Sciatic nerve (tissue), 2 donors: ENCODE measurements at regions not wholly inside any gene's neighbourhood (a gene's known extent, or its start where the extent isn't known, plus 50 kb on each side); places are given as distances from the start of the nearest gene placed in this dataset.
"Not testable (repeated sequence)": the region's sequence is repeated elsewhere in the genome, so short reads cannot be mapped to it uniquely, and the experiment has no call there.

Experiments used
- ATAC-seq: fragments of 200-7000 bp; cut with Tn5 transposase; one replicate; pipeline ENCODE4 v1.9.1; 2020; ENCODE audit warnings: mild to moderate bottlenecking, moderate library complexity
- DNase-seq: peaks from one replicate; pipeline ENCODE4 v3.0.0-alpha.2; 2020; ENCODE audit warnings: low spot score
- intact Hi-C: fragments of 100-400 bp; cut with DNase I; formaldehyde crosslinking; loops from one replicate; pipeline ENCODE4 v1.14.2; 2022
- donor health status: DM: no; HTN: no; CAD: no.
- donor health status: DM: no; HTN: no; CAD: no.

GRCh38 chr16:26801628-26802027, 265.1 kb upstream of the C16orf82 start:
- intact Hi-C loops, result no loop called here
- ATAC-seq (no peak), DNase-seq (no peak)

DNA sequence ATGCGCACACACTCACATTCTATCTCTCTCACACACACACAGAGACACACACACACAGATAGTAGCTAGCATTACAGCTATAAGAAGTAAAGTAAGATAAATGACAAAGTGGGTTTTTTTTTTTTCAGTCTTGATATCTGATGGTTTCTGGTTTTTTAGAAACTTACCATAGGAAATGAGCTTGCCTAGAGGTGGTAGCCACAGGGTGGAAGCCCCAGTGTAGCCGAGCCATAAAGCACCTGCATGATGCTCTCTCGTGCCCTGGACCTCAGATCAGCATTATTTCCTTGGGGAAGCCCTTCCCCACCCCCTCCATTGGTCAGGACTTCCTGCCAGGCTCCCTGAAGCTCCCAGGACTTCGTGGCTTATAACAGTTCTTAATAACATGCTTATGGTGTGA, 264.3 kb upstream of the C16orf82 start:
- intact Hi-C loops, result no loop called here
- no peak for ATAC-seq
- no peak for DNase-seq

DNA sequence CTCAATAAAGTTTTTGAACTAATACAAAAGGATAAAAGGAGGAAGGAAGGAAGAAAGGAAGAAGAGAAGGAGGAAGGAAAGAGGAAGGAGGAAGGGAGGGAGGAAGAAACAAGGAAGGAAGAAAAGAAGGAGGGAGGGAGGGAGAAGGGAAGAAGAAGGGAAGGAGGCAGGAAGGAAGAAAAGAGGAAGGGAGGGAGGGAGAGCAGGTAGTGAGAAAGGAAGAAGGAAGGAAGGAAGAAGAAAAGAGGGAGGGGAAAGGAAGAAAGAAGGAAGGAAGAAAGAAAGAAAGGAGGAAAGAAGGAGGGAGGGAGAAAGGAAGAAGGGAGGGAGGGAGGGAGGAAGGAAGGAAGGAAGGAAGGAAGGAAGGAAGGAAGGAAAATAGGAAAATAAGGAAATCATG, 263.8 kb upstream of the C16orf82 start:
- ATAC-seq, result no peak
- intact Hi-C loops, result no loop called here
- DNase-seq, result no peak

DNA sequence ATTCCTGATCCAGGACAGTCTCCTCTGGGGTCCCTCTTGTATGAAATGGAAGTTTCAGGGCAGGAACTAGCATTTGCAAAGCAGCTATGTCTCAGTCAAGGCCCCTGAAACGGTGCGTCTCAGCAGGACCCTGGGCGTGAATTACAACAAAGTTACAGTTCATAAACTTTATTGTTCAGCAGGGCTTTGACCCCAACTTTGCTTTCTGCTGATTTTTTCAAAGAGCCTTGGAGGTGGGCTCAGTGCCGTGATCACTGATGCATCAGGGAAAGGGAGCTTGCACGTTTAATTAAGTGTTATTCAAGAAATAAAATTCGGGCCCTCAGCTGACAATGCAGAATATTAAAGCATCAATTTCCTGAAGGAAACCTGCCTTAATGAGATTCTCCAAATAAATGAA, 260.1 kb upstream of the C16orf82 start:
- no peak for ATAC-seq
- intact Hi-C loops, result no loop called here
- DNase-seq, result no peak

GRCh38 chr16:26809461-26809860, 257.3 kb upstream of the C16orf82 start:
- ATAC-seq (no peak), DNase-seq (no peak)
- intact Hi-C loops, result no loop called here

DNA sequence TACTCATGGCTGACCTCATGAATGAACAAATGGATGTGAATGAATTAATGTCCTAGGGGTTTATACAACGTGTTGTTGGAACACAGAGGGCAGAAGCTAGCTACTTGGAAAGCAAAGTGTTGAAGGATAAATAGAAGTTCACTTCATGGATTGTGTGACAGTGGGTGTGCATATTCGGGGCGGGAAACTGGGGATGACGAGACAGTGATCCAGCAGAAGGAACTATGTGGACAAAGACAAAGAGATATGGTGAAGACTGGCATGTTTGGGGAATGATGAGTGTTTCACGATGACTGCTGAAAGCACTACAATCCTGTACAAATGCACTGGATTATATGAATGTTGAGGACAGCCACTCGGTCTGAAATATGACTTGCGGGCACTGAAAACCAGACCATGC, 250.5 kb upstream of the C16orf82 start:
- DNase-seq (no peak), ATAC-seq (no peak)
- intact Hi-C loops, result no loop called here

GRCh38 chr16:26816885-26817571, 249.7 kb upstream of the C16orf82 start:
- DNase-seq (no peak), ATAC-seq (no peak)
- intact Hi-C loops, result no loop called here

DNA sequence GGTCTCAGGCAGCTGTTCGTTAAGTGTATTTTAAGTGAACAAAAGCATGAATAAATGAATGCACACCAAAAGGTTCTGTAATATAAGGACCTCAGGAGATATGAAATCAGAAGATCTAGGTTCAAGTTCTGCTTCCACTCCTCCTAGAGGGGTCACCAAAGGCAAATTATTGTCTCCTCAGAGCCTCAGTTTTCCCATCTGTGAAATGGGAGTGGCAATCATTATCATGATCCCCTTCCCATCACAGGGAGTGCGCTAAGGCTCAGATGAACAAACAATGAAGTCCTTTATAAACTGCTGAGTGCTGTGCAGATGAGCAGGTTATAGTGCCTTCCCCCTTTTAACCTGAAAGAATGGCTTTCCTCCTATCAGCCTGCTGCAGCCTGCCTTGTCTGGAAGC, 248.3 kb upstream of the C16orf82 start:
- DNase-seq (no peak), ATAC-seq (no peak)
- intact Hi-C loops, result no loop called here

GRCh38 chr16:26824469-26824868, 242.3 kb upstream of the C16orf82 start:
- DNase-seq (no peak), ATAC-seq (no peak)
- intact Hi-C loops, result no loop called here

DNA sequence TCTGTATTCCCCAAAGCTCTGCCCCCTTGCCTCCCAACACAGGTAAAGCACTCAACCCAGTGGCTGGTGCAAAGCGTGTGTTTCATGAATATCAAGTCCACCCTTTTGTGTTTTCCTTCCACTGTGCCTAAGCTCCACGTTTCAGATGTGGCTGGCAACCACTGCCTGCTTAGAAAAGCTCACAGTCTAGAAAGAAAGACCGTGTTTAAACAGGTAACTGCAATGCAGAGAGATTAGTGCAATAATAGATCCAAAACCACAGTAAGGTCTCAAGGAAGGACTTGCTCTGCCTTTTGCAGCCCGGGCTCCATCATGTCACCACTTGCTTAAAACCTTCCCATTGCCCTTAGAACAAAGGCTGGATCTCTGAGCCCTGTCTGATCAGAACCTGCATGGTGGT, 240.2 kb upstream of the C16orf82 start:
- intact Hi-C loops, result no loop called here
- DNase-seq (no peak), ATAC-seq (no peak)

DNA sequence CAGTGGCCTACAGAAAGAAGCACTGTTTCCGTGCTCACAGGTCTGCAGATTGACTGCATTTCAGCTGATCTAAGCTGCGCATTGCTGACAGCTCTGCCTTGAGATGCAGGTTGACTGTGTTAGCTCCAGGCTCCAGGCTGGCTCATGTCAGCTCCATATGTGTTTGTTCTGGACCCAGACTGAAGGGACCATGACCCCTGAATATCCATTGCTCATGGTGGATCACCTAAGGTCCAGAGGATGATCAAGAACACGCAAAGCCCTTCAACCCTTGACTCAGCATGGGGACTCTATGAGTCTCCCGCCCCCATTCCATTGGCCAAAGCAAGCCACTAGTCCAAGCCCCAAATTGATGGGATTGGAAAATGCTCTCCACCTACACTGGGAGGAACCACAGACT, 239.3 kb upstream of the C16orf82 start:
- intact Hi-C loops, result no loop called here
- ATAC-seq (no peak), DNase-seq (no peak)

GRCh38 chr16:26830428-26831127, 236.1 kb upstream of the C16orf82 start:
- ATAC-seq, result peak; percentile 82
- DNase-seq, result no peak
- intact Hi-C loops, result no loop called here

DNA sequence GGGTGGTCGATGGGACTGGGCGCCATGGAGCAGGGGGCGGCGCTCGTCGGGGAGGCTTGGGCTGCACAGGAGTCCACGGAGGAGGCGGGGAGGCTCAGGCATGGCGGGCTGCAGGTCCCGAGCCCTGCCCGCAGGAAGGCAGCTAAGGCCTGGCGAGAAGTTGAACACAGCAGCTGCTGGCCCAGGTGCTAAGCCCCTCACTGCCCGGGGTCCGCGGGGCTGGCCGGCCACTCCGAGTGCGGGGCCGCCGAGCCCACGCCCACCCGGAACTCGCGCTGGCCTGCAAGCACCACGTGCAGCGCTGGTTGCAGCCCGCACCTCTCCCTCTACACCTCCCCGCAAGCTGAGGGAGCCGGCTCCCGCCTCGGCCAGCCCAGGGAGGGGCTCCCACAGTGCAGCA, 230.6 kb upstream of the C16orf82 start:
- DNase-seq, intact Hi-C loops, ATAC-seq: not testable (repeated sequence)

DNA sequence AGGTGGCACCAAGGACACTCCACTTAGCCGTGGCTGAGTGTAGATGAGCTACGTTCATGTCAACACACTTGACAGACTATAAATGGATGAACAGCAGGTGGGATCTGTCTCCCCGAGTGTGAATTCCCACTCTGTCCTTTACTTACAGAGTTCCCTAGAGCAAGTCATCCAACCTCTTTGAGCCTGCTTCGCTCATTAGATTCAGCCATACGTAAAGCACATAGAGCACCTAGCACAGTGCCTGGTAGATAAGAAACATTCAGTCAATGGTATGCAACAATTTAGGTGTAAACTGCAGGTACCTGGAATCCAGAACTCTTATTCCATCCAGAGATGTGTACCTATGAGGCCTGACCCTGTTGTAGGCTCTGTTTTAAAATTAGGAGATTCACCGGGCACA, 227.8 kb upstream of the C16orf82 start:
- intact Hi-C loops, result no loop called here
- DNase-seq (no peak), ATAC-seq (no peak)

DNA sequence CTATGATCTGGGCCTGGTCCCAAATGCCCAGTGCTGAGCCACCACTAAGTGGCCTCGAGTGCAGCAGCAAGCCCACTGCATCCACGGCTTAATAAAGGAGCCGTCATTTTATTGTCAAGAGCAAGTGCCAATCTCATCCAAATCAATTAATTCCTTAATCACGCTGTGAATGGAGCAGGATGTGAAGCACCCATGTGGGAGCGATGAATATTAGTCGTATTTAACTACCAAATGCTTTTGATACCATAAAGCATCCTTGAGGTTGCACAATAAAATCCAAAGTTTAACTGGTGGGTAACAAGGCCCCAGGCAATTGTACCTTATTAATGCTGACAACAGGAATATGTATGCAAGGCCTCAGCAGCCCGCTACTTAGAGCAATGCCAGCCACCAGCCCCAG, 226.0 kb upstream of the C16orf82 start:
- ATAC-seq, result no peak
- intact Hi-C loops, result no loop called here
- DNase-seq, result no peak

GRCh38 chr16:26856271-26856670, 210.5 kb upstream of the C16orf82 start:
- intact Hi-C loops, result no loop called here
- no peak for ATAC-seq

GRCh38 chr16:26856791-26857190, 209.9 kb upstream of the C16orf82 start:
- intact Hi-C loops, result no loop called here
- DNase-seq, result no peak
- ATAC-seq, result no peak

More at GRCh38 chr16:26856271-26856670, 210.5 kb upstream of the C16orf82 start:
- no peak for DNase-seq

DNA sequence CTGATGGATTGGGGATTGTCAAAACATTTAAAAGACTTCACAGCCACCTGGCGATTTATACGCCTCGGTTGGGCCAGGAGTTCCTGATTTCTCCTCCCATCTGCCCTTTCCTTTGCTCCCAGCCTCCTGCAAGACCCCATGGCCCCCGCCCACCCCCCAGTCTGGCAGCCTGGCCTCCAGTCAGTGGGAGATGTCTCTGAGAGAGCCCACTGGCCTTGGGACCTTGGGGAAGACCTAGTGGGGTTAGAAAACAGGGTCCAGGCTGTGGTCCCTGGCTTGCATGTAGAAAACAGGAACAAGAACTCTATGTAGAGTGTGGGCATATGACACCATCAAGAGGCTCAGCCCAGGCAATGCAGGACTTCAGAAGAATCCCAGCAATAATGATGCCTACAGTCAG, 209.4 kb upstream of the C16orf82 start:
- no peak for DNase-seq
- ATAC-seq, result no peak
- intact Hi-C loops, result no loop called here

DNA sequence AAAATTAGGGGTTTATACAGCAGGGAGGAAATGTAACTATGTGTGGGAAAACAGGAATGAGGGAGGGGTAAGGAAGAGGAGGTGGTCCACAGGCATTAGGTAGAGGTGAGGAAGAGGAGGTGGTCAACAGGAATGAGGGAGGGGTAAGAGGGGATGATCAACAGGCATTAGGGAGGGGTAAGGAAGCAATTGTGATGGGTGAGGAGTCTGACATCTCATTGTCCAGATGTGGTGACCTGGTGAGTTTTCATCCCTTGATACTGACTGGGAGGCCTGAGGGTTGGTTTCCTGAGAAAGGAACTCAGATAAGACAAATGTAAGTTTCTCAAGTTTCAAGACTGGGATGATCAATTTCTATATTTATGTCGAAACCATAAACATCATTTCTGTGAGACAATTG, 206.2 kb upstream of the C16orf82 start:
- DNase-seq, result no peak
- no peak for ATAC-seq
- intact Hi-C loops, result no loop called here

DNA sequence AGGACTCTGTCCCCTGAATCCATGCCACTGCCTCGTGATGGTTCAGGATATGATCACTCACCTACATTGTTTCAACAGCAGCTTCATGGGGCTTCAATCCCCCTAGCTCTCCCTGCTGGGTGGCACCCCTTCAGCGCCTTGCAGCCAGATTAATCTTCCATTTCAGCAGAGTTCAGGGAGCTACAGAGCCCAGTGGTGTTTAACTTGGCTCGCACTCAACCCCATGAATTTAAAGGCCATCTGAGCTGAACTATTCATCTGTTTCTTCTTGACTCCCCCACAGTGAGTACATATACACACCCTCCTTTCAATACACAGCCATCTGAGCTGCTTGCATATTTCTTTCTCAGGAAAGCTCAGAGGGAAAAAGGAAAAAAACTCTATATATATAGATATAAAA, 202.8 kb upstream of the C16orf82 start:
- ATAC-seq (no peak), DNase-seq (no peak)
- intact Hi-C loops, result no loop called here

- DNase-seq, intact Hi-C loops, ATAC-seq: not testable (repeated sequence)
Observed at GRCh38 chr16:26874318-26874717, 192.4 kb upstream of the C16orf82 start.
